GM12878 (cell line): ENCODE measurements at regions not wholly inside any gene's neighbourhood (a gene's known extent, or its start where the extent isn't known, plus 50 kb on each side); places are given as distances from the start of the nearest gene placed in this dataset.

Experiments
- ATF3 ChIP-seq: IDR thresholded peaks from 2 replicates; pipeline ENCODE4 v1.6.1; 2011; ENCODE audit warnings: low read depth, mild to moderate bottlenecking, low read length, moderate library complexity, borderline replicate concordance; ENCODE audit errors: extremely low read depth
- BMI1 ChIP-seq: fragments of 450-650 bp; IDR thresholded peaks from 2 replicates; pipeline ENCODE4 v1.6.1; 2016; ENCODE audit warnings: mild to moderate bottlenecking, moderate library complexity, borderline replicate concordance
- CBX3 ChIP-seq: fragments of 200-600 bp; sonication (generic); IDR thresholded peaks from 2 replicates; pipeline ENCODE4 v1.6.1; 2016; ENCODE audit warnings: low read depth, borderline replicate concordance
- EGR1 ChIP-seq, 2 experiments: IDR thresholded peaks; 1 replicate in 1 of 2; 2 replicates in 1 of 2; pipeline ENCODE4 v1.6.1; 2011 to 2012; ENCODE audit warnings: low read depth in 2 of 2, low read length in 2 of 2, borderline replicate concordance in 1 of 2, mild to moderate bottlenecking in 1 of 2, moderate library complexity in 1 of 2
- POLR2A ChIP-seq: IDR thresholded peaks from 2 replicates; pipeline ENCODE4 v1.6.1; 2011; ENCODE audit warnings: low read depth, mild to moderate bottlenecking, low read length
- RCOR1 ChIP-seq: conservative IDR thresholded peaks from 2 replicates; pipeline ENCODE4 v1.6.1; 2012; ENCODE audit warnings: low read depth, low read length, improper control_type of control experiment
- REST ChIP-seq: IDR thresholded peaks from 2 replicates; pipeline ENCODE4 v1.6.1; 2012; ENCODE audit warnings: mild to moderate bottlenecking, low read depth, low read length
- TAF1 ChIP-seq: IDR thresholded peaks from 2 replicates; pipeline ENCODE4 v1.6.1; 2011; ENCODE audit warnings: mild to moderate bottlenecking, low read depth, low read length, borderline replicate concordance
- ZNF274 ChIP-seq: IDR thresholded peaks from one replicate; pipeline ENCODE4 v1.8.0; 2011; ENCODE audit not compliant: insufficient read length, insufficient read depth
- TF ChIP-seq, protein P1 (sequence below): IDR thresholded peaks from 2 replicates; pipeline ENCODE4 v1.6.1; 2012; ENCODE audit warnings: low read depth, low read length, improper control_type of control experiment
- TF ChIP-seq, protein P2 (sequence below), 3 experiments: IDR thresholded peaks in 2 of 3; conservative IDR thresholded peaks in 1 of 3; 2 replicates each; pipeline ENCODE4 v1.5.1; 2011; ENCODE audit warnings: low read depth in 3 of 3, low read length in 3 of 3, mild to moderate bottlenecking in 3 of 3, control low read depth in 2 of 3, moderate library complexity in 2 of 3, inconsistent platforms in 1 of 3, mixed read lengths in 1 of 3; ENCODE audit not compliant: control insufficient read depth in 2 of 3, insufficient read depth in 1 of 3; ENCODE audit errors: extremely low read depth in 1 of 3

DNA sequence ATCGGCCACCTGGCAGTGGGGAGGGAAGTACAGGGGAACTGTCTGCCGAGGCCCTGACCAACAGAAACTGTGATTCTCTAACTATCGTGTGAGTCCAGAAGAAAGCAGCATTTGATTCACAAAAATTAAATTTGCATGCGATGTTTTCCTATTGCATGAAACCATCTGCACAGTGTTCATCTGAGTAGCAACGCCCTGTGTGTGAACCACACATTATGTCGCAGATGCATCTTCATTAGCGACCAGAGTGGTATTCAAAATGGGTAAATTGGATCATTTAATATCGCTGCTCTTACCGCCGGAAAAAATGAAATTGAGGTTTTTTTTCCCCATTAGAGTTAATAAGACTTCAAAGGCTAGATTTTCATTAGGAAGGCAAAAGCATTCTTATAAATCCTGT, 260.6 kb downstream of the ABCC12 start:
- TF ChIP-seq POLR2A (no peak), TAF1 (no peak), ATF3 (no peak), CBX3 (no peak), RCOR1 (no peak), REST (no peak), EGR1 (IDR thresholded peaks at IDR 0.05; ENCODE audit: borderline replicate concordance in 1 of 2, low read depth in 2 of 2, low read length in 2 of 2) (no peak), ZNF274 (no peak), BMI1 (no peak)
- TF ChIP-seq, protein P1, sequence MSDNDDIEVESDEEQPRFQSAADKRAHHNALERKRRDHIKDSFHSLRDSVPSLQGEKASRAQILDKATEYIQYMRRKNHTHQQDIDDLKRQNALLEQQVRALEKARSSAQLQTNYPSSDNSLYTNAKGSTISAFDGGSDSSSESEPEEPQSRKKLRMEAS = no peak
- TF ChIP-seq, protein P2, sequence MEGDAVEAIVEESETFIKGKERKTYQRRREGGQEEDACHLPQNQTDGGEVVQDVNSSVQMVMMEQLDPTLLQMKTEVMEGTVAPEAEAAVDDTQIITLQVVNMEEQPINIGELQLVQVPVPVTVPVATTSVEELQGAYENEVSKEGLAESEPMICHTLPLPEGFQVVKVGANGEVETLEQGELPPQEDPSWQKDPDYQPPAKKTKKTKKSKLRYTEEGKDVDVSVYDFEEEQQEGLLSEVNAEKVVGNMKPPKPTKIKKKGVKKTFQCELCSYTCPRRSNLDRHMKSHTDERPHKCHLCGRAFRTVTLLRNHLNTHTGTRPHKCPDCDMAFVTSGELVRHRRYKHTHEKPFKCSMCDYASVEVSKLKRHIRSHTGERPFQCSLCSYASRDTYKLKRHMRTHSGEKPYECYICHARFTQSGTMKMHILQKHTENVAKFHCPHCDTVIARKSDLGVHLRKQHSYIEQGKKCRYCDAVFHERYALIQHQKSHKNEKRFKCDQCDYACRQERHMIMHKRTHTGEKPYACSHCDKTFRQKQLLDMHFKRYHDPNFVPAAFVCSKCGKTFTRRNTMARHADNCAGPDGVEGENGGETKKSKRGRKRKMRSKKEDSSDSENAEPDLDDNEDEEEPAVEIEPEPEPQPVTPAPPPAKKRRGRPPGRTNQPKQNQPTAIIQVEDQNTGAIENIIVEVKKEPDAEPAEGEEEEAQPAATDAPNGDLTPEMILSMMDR (IDR thresholded peaks at IDR 0.05 in 2 of 3, conservative IDR thresholded peaks at IDR 0.05 in 1 of 3; ENCODE audit: control insufficient read depth in 2 of 3, extremely low read depth in 1 of 3, insufficient read depth in 1 of 3, low read depth in 3 of 3, low read length in 3 of 3) = no peak
